ENCODE measurements at regions not wholly inside any gene's neighbourhood (a gene's known extent, or its start where the extent isn't known, plus 50 kb on each side); places are given as distances from the start of the nearest gene placed in this dataset.

DNA sequence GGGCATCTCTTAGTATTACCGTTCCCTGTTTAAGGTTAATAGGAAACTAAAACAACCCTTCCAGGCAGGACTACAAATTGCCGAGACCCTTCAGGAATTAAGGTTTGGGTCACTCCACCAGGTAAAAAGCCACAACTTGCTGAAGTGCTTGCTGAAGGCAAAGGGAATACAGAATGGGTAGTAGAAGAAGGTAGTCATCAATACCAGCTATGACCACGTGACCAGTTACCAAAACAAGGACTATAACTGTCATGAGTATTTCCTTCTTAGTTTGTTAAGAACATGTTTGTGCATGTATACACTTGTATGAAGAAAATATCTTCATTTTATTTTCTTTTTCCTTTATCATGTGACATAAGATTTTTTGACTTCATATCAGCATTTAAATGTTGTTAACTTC lies 578.7 kb upstream of the FBXO33 start:
- TF ChIP-seq, protein P1, sequence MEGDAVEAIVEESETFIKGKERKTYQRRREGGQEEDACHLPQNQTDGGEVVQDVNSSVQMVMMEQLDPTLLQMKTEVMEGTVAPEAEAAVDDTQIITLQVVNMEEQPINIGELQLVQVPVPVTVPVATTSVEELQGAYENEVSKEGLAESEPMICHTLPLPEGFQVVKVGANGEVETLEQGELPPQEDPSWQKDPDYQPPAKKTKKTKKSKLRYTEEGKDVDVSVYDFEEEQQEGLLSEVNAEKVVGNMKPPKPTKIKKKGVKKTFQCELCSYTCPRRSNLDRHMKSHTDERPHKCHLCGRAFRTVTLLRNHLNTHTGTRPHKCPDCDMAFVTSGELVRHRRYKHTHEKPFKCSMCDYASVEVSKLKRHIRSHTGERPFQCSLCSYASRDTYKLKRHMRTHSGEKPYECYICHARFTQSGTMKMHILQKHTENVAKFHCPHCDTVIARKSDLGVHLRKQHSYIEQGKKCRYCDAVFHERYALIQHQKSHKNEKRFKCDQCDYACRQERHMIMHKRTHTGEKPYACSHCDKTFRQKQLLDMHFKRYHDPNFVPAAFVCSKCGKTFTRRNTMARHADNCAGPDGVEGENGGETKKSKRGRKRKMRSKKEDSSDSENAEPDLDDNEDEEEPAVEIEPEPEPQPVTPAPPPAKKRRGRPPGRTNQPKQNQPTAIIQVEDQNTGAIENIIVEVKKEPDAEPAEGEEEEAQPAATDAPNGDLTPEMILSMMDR (IDR thresholded peaks at IDR 0.05), result no peak
- TF ChIP-seq POLR2A (IDR thresholded peaks at IDR 0.05), result no peak
